ENCODE measurements at regions not wholly inside any gene's neighbourhood (a gene's known extent, or its start where the extent isn't known, plus 50 kb on each side); places are given as distances from the start of the nearest gene placed in this dataset.

DNA sequence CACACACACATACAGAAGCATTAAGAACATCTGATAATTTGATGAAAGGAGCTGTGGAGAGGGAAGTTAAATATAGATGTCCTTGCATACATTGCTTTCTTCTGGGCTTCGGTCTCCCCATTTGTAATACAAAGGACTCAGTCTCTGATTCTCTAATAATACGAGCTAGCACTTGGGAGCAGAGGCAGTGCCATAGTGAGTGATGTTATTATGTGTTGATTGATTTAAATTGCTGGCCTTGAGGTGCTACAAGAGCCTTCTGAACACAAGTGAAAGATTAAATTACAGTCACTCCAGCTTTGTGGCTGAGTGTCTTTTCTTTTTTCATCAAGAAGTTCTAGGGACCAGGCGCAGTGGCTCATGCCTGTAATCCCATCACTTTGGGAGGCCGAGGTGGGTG is 61.5 kb upstream of the HMGXB4 start:
- H3K4me1 ChIP-seq (ENCODE audit: control insufficient read depth, insufficient read depth, low read length): no peaks in the 10 kb centered on the region
- H3K27me3 ChIP-seq (ENCODE audit: control insufficient read depth, insufficient read depth, low read length): no peaks in the 10 kb centered on the region
- TF ChIP-seq, protein P1, sequence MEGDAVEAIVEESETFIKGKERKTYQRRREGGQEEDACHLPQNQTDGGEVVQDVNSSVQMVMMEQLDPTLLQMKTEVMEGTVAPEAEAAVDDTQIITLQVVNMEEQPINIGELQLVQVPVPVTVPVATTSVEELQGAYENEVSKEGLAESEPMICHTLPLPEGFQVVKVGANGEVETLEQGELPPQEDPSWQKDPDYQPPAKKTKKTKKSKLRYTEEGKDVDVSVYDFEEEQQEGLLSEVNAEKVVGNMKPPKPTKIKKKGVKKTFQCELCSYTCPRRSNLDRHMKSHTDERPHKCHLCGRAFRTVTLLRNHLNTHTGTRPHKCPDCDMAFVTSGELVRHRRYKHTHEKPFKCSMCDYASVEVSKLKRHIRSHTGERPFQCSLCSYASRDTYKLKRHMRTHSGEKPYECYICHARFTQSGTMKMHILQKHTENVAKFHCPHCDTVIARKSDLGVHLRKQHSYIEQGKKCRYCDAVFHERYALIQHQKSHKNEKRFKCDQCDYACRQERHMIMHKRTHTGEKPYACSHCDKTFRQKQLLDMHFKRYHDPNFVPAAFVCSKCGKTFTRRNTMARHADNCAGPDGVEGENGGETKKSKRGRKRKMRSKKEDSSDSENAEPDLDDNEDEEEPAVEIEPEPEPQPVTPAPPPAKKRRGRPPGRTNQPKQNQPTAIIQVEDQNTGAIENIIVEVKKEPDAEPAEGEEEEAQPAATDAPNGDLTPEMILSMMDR (IDR thresholded peaks at IDR 0.05): no peak
- 94% methylated on average over 4 of the region's 4 CpGs for WGBS (ENCODE audit: insufficient coverage)
- H3K4me3 Mint-ChIP-seq: no peak overlapping the region
- no peak overlapping the region for H3K27ac ChIP-seq (ENCODE audit: low read length)
- ATAC-seq: no peak
- H3K36me3 ChIP-seq (ENCODE audit: control insufficient read depth, insufficient read depth, low read length): no peaks in the 10 kb centered on the region
- no peak overlapping the region for H3K4me3 ChIP-seq (ENCODE audit: low read length)
- peaks cover 11 to 40% of the 10 kb centered on the region in 2 donors for H3K27me3 Mint-ChIP-seq (ENCODE audit: low read depth in 2 of 2)
- intact Hi-C loops (cut with micrococcal nuclease): no loop called here
- H3K36me3 Mint-ChIP-seq: no peaks in the 10 kb centered on the region
- no peaks in the 10 kb centered on the region for H3K4me1 Mint-ChIP-seq
- H3K9me3 Mint-ChIP-seq: peaks cover 0 to 2% of the 10 kb centered on the region in 2 donors
- H3K9me3 ChIP-seq (ENCODE audit: control insufficient read depth, insufficient read depth, low read length): no peaks in the 10 kb centered on the region
- DNase-seq: no peak
- no peak overlapping the region for H3K27ac Mint-ChIP-seq

DNA sequence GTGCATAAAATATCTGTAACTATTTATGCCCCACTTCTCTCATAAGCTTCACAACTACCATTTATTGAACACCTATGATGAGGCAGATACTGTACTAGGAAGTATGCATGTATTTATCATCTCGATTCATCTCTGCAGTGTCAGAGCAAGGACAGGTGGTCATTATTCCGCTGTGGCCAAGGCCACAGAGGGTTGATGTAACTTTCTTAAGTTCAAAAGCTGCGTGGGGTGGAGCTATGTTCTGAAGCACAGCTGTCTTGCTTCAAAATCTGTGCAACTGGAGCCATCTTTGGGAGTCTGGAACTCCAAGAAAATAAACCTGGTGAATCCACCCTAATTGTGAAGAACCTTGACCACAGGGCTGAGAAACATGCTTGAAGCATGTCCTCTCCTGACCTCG is 60.2 kb upstream of the HMGXB4 start:
- Histone ChIP-seq H3K27ac (ENCODE audit: low read length) (no peak overlapping the region), H3K4me3 (ENCODE audit: low read length) (no peak overlapping the region), H3K9me3 (ENCODE audit: control insufficient read depth, insufficient read depth, low read length) (no peaks in the 10 kb centered on the region), H3K36me3 (ENCODE audit: control insufficient read depth, insufficient read depth, low read length) (no peaks in the 10 kb centered on the region), H3K4me1 (ENCODE audit: control insufficient read depth, insufficient read depth, low read length) (no peaks in the 10 kb centered on the region), H3K27me3 (ENCODE audit: control insufficient read depth, insufficient read depth, low read length) (no peaks in the 10 kb centered on the region)
- Mint-ChIP-seq H3K36me3 (no peaks in the 10 kb centered on the region), H3K9me3 (no peaks in the 10 kb centered on the region), H3K4me1 (no peaks in the 10 kb centered on the region), H3K27me3 (ENCODE audit: low read depth in 2 of 2) (peaks cover 16 to 41% of the 10 kb centered on the region in 2 donors), H3K4me3 (no peak overlapping the region), H3K27ac (no peak overlapping the region)
- TF ChIP-seq, protein P1 (IDR thresholded peaks at IDR 0.05): no peak
- no peak for ATAC-seq
- 81% methylated on average over 4 of the region's 4 CpGs for WGBS (ENCODE audit: insufficient coverage)
- intact Hi-C loops (cut with micrococcal nuclease): no loop called here
- DNase-seq: no peak

DNA sequence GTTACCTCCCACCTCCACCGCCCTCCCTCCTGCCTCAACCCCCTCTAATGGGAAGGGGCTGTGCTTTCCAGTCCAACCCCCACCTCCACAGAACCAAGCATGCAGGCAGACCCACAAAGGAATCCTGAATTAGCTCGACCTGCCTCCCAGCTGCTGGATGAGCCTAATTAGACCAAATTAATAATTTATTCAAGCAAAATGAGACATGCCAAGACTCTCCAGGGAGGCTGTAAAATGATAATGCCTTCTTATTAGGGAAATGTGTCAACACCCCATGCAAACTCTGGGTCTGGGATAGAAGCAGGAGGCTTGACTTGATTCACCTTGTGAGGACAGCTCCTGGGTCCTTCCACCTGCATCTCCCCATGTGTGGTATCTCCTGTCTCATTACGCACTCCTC is 59.4 kb upstream of the HMGXB4 start:
- H3K27ac ChIP-seq (ENCODE audit: low read length): no peak overlapping the region
- intact Hi-C loops (cut with micrococcal nuclease): no loop called here
- no peaks in the 10 kb centered on the region for H3K27me3 ChIP-seq (ENCODE audit: control insufficient read depth, insufficient read depth, low read length)
- peaks cover 16 to 33% of the 10 kb centered on the region in 2 donors for H3K27me3 Mint-ChIP-seq (ENCODE audit: low read depth in 2 of 2)
- H3K4me3 ChIP-seq (ENCODE audit: low read length): no peak overlapping the region
- ATAC-seq (no peak), DNase-seq (no peak)
- no peak overlapping the region for H3K27ac Mint-ChIP-seq
- H3K4me3 Mint-ChIP-seq: no peak overlapping the region
- WGBS (ENCODE audit: insufficient coverage): 48% methylated on average over 3 of the region's 3 CpGs
- H3K9me3 ChIP-seq (ENCODE audit: control insufficient read depth, insufficient read depth, low read length): no peaks in the 10 kb centered on the region
- H3K4me1 Mint-ChIP-seq: no peaks in the 10 kb centered on the region
- H3K9me3 Mint-ChIP-seq: no peaks in the 10 kb centered on the region
- H3K4me1 ChIP-seq (ENCODE audit: control insufficient read depth, insufficient read depth, low read length): no peaks in the 10 kb centered on the region
- TF ChIP-seq, protein P1 (IDR thresholded peaks at IDR 0.05): no peak
- H3K36me3 Mint-ChIP-seq: no peaks in the 10 kb centered on the region
- no peaks in the 10 kb centered on the region for H3K36me3 ChIP-seq (ENCODE audit: control insufficient read depth, insufficient read depth, low read length)

DNA sequence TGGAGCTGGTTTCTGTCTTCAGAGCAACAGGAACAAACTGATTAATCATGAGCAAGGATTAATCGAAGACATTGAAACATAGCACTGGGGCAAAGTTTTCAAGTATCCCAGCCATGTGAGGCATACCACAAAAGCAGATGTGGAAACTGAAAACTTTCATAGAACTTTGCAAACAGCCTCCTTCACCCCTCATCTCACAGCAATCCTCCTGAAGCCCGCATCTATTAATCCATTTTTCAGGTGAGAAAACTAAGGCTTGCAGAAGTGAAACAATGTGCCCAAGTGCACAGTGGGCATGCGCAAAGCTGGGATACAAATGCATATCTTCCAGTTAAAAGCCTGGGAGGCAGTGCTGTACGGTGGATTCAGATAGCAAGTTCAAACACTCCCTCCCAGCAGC is 58.6 kb upstream of the HMGXB4 start:
- peaks cover 19 to 30% of the 10 kb centered on the region in 2 donors for H3K27me3 Mint-ChIP-seq (ENCODE audit: low read depth in 2 of 2)
- intact Hi-C loops (cut with micrococcal nuclease): no loop called here
- H3K4me1 ChIP-seq (ENCODE audit: control insufficient read depth, insufficient read depth, low read length): no peaks in the 10 kb centered on the region
- H3K36me3 ChIP-seq (ENCODE audit: control insufficient read depth, insufficient read depth, low read length): no peaks in the 10 kb centered on the region
- H3K9me3 Mint-ChIP-seq: no peaks in the 10 kb centered on the region
- H3K4me1 Mint-ChIP-seq: no peaks in the 10 kb centered on the region
- H3K27ac ChIP-seq (ENCODE audit: low read length): no peak overlapping the region
- no peak overlapping the region for H3K4me3 ChIP-seq (ENCODE audit: low read length)
- H3K4me3 Mint-ChIP-seq: no peak overlapping the region
- H3K9me3 ChIP-seq (ENCODE audit: control insufficient read depth, insufficient read depth, low read length): no peaks in the 10 kb centered on the region
- no peak overlapping the region for H3K27ac Mint-ChIP-seq
- ATAC-seq (no peak), DNase-seq (no peak)
- no peaks in the 10 kb centered on the region for H3K27me3 ChIP-seq (ENCODE audit: control insufficient read depth, insufficient read depth, low read length)
- 88% methylated on average over 4 of the region's 4 CpGs for WGBS (ENCODE audit: insufficient coverage)
- TF ChIP-seq, protein P1 (IDR thresholded peaks at IDR 0.05): no peak
- H3K36me3 Mint-ChIP-seq: no peaks in the 10 kb centered on the region

Data from natural killer cell (primary cell).